Endothelial cell of umbilical vein (primary cell): ENCODE measurements at regions not wholly inside any gene's neighbourhood (a gene's known extent, or its start where the extent isn't known, plus 50 kb on each side); places are given as distances from the start of the nearest gene placed in this dataset.

ENCODE experiments used
- BruUV-seq: library from RNA; stranded (reverse); fragments of 400-500 nt; replicated peaks from 2 replicates; lab custom pipeline; 2021; lab: Mats Ljungman, UMichigan
- CTCF ChIA-PET: fragments of 300-600, 350-600 bp; sonication (Branson Sonifier 250); formaldehyde crosslinking; loops from one replicate; lab custom pipeline; 2021; ENCODE audit warnings: antibody characterized with exemption, inconsistent platforms; lab: Charles Lee
- POLR2A ChIA-PET: fragments of 300-600, 350-600 bp; sonication (Branson Sonifier 250); formaldehyde crosslinking; loops from one replicate; lab custom pipeline; 2021; ENCODE audit warnings: antibody characterized with exemption, inconsistent platforms; lab: Charles Lee
- DNase-seq: peaks from one replicate; pipeline ENCODE4 v3.0.0-alpha.2; 2011; ENCODE audit warnings: low read depth, low spot score
- FAIRE-seq: peaks from 2 replicates; lab custom pipeline; 2011; peaks lifted over from hg19 to GRCh38; lab: Jason Lieb, UNC
- H2AFZ ChIP-seq: 2 replicates; pipeline ENCODE4 v1.6.0; 2012; ENCODE audit warnings: low read depth, low read length, control low read depth, inconsistent platforms
- H3K27ac ChIP-seq: 2 replicates; pipeline ENCODE4 v1.5.1; 2011; ENCODE audit warnings: low read depth, mild to moderate bottlenecking, control low read depth, low read length, moderate library complexity; ENCODE audit not compliant: insufficient read depth
- H3K27me3 ChIP-seq, 2 experiments: 2 replicates each; pipeline versions ENCODE4 v1.6.0 to v1.6.1; 2011; ENCODE audit warnings: low read length in 2 of 2, mixed read lengths in 1 of 2; ENCODE audit not compliant: control insufficient read depth in 2 of 2, insufficient read depth in 2 of 2
- H3K36me3 ChIP-seq, 2 experiments: 2 replicates in 1 of 2; 3 replicates in 1 of 2; pipeline ENCODE4 v1.5.1; 2011; ENCODE audit warnings: low read length in 2 of 2, mild to moderate bottlenecking in 1 of 2, moderate library complexity in 1 of 2; ENCODE audit not compliant: control insufficient read depth in 2 of 2, insufficient read depth in 2 of 2; ENCODE audit errors: extremely low read depth in 1 of 2
- H3K4me1 ChIP-seq: 3 replicates; pipeline ENCODE4 v1.5.1; 2011; ENCODE audit warnings: mild to moderate bottlenecking, low read length; ENCODE audit not compliant: control insufficient read depth, insufficient read depth; ENCODE audit errors: extremely low read depth
- H3K4me2 ChIP-seq: 2 replicates; pipeline ENCODE4 v1.6.1; 2011; ENCODE audit warnings: low read length, control low read depth, mixed read lengths; ENCODE audit not compliant: insufficient read depth
- H3K4me3 ChIP-seq, 3 experiments: fragments of 200-600 bp in 1 of 3; sonication (generic), shearing (Covaris generic) in 1 of 3; replicated peaks in 1 of 3; 2 replicates each; pipeline ENCODE4 v1.5.1; 2011 to 2016; ENCODE audit warnings: control low read depth in 3 of 3, low read length in 3 of 3, mild to moderate bottlenecking in 2 of 3, inconsistent platforms in 1 of 3, low read depth in 1 of 3, moderate library complexity in 1 of 3; ENCODE audit not compliant: insufficient read depth in 1 of 3
- H3K79me2 ChIP-seq: 2 replicates; pipeline ENCODE4 v1.6.0; 2012; ENCODE audit warnings: low read length, inconsistent platforms; ENCODE audit not compliant: control insufficient read depth, insufficient read depth
- H3K9ac ChIP-seq: replicated peaks from 2 replicates; pipeline ENCODE3; 2011; ENCODE audit warnings: low read length, control low read depth; ENCODE audit not compliant: insufficient read depth; ENCODE audit errors: extremely low read depth
- H3K9me1 ChIP-seq: replicated peaks from 3 replicates; pipeline ENCODE4 v1.6.0; 2011; ENCODE audit warnings: mild to moderate bottlenecking, low read length; ENCODE audit not compliant: control insufficient read depth, insufficient read depth; ENCODE audit errors: extremely low read depth
- H3K9me3 ChIP-seq: replicated peaks from 2 replicates; pipeline ENCODE4 v1.5.1; 2012; ENCODE audit warnings: low read length, inconsistent platforms; ENCODE audit not compliant: control insufficient read depth, insufficient read depth
- H4K20me1 ChIP-seq: replicated peaks from 2 replicates; pipeline ENCODE3; 2011; ENCODE audit warnings: mild to moderate bottlenecking, low read length; ENCODE audit not compliant: control insufficient read depth, insufficient read depth; ENCODE audit errors: extremely low read depth
- EZH2 ChIP-seq: IDR thresholded peaks from 2 replicates; pipeline ENCODE4 v1.6.1; 2012; ENCODE audit warnings: borderline replicate concordance, low read depth, mild to moderate bottlenecking, moderate library complexity, low read length, inconsistent platforms; ENCODE audit not compliant: severe bottlenecking
- FOS ChIP-seq: IDR thresholded peaks from 2 replicates; pipeline ENCODE4 v1.6.1; 2011; ENCODE audit warnings: mild to moderate bottlenecking, low read length, moderate library complexity, borderline replicate concordance; ENCODE audit not compliant: insufficient read depth
- GATA2 ChIP-seq: IDR thresholded peaks from 2 replicates; pipeline ENCODE4 v1.7.0; 2011; ENCODE audit warnings: low read depth, mild to moderate bottlenecking, moderate library complexity, mixed read lengths, low read length; ENCODE audit not compliant: insufficient read length, insufficient read depth
- MYC ChIP-seq: IDR thresholded peaks from one replicate; pipeline ENCODE4 v1.6.1; 2011; ENCODE audit warnings: mild to moderate bottlenecking, low read depth, low read length
- POLR2AphosphoS5 ChIP-seq: IDR thresholded peaks from 2 replicates; pipeline ENCODE4 v1.6.1; 2012; ENCODE audit warnings: low read depth, mild to moderate bottlenecking, control low read depth, low read length, moderate library complexity; ENCODE audit not compliant: insufficient read depth
- dilution Hi-C: fragments of 300-500 bp; cut with MboI; formaldehyde crosslinking; loops from one replicate; pipeline ENCODE4 v1.15.0; 2019; ENCODE audit warnings: low sequenced_read_pairs; ENCODE audit not compliant: extremely low pct_ligation_motif_present
- intact Hi-C: fragments of 100-400 bp; cut with micrococcal nuclease; formaldehyde crosslinking; loops from one replicate; pipeline ENCODE4 v1.10.0; 2022
- TF ChIP-seq, protein P1 (sequence below), 2 donors: IDR thresholded peaks; 1 replicate in 1 of 2; 2 replicates in 1 of 2; pipeline ENCODE4 v1.5.1; 2011; ENCODE audit warnings: low read length in 2 of 2, mild to moderate bottlenecking in 2 of 2, moderate library complexity in 2 of 2, control low read depth in 1 of 2, inconsistent platforms in 1 of 2, low read depth in 1 of 2; ENCODE audit not compliant: insufficient read depth in 1 of 2; ENCODE audit errors: extremely low read depth in 1 of 2
- TF ChIP-seq, protein P2 (sequence below): IDR thresholded peaks from 2 replicates; pipeline ENCODE4 v1.6.1; 2011; ENCODE audit not compliant: insufficient read depth, insufficient read length

DNA sequence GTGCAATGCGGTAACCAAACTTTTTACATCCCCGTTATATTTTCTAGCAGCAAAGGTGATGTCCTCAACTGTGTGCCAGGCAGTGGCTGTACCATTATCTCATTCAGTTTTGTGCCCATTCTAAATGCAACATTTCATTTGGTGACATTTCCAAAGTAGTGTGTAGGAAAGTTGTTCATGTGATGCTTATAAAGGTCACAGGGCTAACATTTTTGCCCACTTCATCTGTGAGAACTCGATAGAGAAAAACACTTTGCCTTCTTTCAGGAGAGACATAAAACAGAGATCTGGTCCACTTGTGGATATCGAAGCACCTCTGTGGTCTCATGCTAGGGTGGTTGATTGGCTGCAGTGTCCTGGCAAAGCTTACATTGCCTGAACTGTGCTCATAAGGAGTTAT, 414.2 kb upstream of the PDE3A start:
- Histone ChIP-seq H2AFZ (no peak overlapping the region), H3K9me3 (no peaks in the 10 kb centered on the region), H3K27ac (no peak overlapping the region), H4K20me1 (no peaks in the 10 kb centered on the region), H3K27me3 (no peaks in the 10 kb centered on the region), H3K79me2 (no peaks in the 10 kb centered on the region), H3K36me3 (no peaks in the 10 kb centered on the region), H3K9ac (no peak overlapping the region), H3K9me1 (no peaks in the 10 kb centered on the region), H3K4me3 (no peak overlapping the region), H3K4me1 (peaks cover 26% of the 10 kb centered on the region), H3K4me2 (no peak overlapping the region)
- BruUV-seq, result no TSS peak
- intact Hi-C loops (no loop called here), dilution Hi-C loops (no loop called here)
- POLR2A ChIA-PET, result no interaction called here
- DNase-seq (no peak), FAIRE-seq (no peak)
- CTCF ChIA-PET, result interaction anchor here (1.4 kb wide), 1 partner anchor 21 kb away, joined by 3 read pairs; no protein-coding TSS in a partner anchor
- TF ChIP-seq, protein P1, sequence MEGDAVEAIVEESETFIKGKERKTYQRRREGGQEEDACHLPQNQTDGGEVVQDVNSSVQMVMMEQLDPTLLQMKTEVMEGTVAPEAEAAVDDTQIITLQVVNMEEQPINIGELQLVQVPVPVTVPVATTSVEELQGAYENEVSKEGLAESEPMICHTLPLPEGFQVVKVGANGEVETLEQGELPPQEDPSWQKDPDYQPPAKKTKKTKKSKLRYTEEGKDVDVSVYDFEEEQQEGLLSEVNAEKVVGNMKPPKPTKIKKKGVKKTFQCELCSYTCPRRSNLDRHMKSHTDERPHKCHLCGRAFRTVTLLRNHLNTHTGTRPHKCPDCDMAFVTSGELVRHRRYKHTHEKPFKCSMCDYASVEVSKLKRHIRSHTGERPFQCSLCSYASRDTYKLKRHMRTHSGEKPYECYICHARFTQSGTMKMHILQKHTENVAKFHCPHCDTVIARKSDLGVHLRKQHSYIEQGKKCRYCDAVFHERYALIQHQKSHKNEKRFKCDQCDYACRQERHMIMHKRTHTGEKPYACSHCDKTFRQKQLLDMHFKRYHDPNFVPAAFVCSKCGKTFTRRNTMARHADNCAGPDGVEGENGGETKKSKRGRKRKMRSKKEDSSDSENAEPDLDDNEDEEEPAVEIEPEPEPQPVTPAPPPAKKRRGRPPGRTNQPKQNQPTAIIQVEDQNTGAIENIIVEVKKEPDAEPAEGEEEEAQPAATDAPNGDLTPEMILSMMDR (IDR thresholded peaks at IDR 0.05; ENCODE audit: extremely low read depth in 1 of 2, insufficient read depth in 1 of 2, low read depth in 1 of 2, low read length in 2 of 2), result no peak
- TF ChIP-seq POLR2AphosphoS5 (no peak), EZH2 (no peak), MYC (no peak), FOS (no peak), GATA2 (no peak)
- TF ChIP-seq, protein P2, sequence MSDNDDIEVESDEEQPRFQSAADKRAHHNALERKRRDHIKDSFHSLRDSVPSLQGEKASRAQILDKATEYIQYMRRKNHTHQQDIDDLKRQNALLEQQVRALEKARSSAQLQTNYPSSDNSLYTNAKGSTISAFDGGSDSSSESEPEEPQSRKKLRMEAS, result no peak
